RPMI8226 (cell line): ENCODE measurements at regions not wholly inside any gene's neighbourhood (a gene's known extent, or its start where the extent isn't known, plus 50 kb on each side); places are given as distances from the start of the nearest gene placed in this dataset.

Source experiments
- DNase-seq: peaks from one replicate; pipeline ENCODE4 v3.0.0-alpha.2; 2015

GRCh38 chr20:47406849-47407682 is 50.6 kb upstream of the ZMYND8 start:
- no peak for DNase-seq

- DNase-seq = peak; percentile 28
These were observed 54.7 kb upstream of the ZMYND8 start for GRCh38 chr20:47411161-47411560.

- peak; percentile 88 for DNase-seq
These were observed 55.6 kb upstream of the ZMYND8 start for GRCh38 chr20:47412083-47412482.

GRCh38 chr20:47413189-47413588 is 56.7 kb upstream of the ZMYND8 start:
- DNase-seq = no peak

GRCh38 chr20:47417245-47418068 is 61.0 kb upstream of the ZMYND8 start:
- no peak for DNase-seq

GRCh38 chr20:47418069-47418757 is 61.7 kb upstream of the ZMYND8 start:
- DNase-seq = no peak

- DNase-seq = no peak
These were observed 63.5 kb upstream of the ZMYND8 start for GRCh38 chr20:47419953-47420514.

GRCh38 chr20:47421076-47421475 is 64.6 kb upstream of the ZMYND8 start:
- DNase-seq = no peak

GRCh38 chr20:47423586-47423985 is 67.1 kb upstream of the ZMYND8 start:
- no peak for DNase-seq

- DNase-seq = no peak
These were observed 70.6 kb upstream of the ZMYND8 start for GRCh38 chr20:47427067-47427466.

- DNase-seq = no peak
These were observed 71.2 kb upstream of the ZMYND8 start for GRCh38 chr20:47427746-47428145.

- DNase-seq = no peak
These were observed 71.7 kb upstream of the ZMYND8 start for GRCh38 chr20:47428164-47428563.

- no peak for DNase-seq
These were observed 72.4 kb upstream of the ZMYND8 start for GRCh38 chr20:47428851-47429336.

GRCh38 chr20:47429409-47429808 is 72.3 kb upstream of the NCOA3 start:
- no peak for DNase-seq

GRCh38 chr20:47430862-47431588 is 70.7 kb upstream of the NCOA3 start:
- no peak for DNase-seq

GRCh38 chr20:47432834-47433210 is 68.9 kb upstream of the NCOA3 start:
- no peak for DNase-seq

- peak; percentile 86 for DNase-seq
These were observed 67.4 kb upstream of the NCOA3 start for GRCh38 chr20:47434128-47434779.

- DNase-seq = no peak
These were observed 63.0 kb upstream of the NCOA3 start for GRCh38 chr20:47438464-47439381.

- DNase-seq = no peak
These were observed 60.6 kb upstream of the NCOA3 start for GRCh38 chr20:47440857-47441773.

GRCh38 chr20:47441774-47442150 is 59.9 kb upstream of the NCOA3 start:
- no peak for DNase-seq
